SKM-1 treated with dmso at 0.1 percent for 144 hours (cell line): ENCODE measurements at regions not wholly inside any gene's neighbourhood (a gene's known extent, or its start where the extent isn't known, plus 50 kb on each side); places are given as distances from the start of the nearest gene placed in this dataset.

Experiments used
- DNase-seq: peaks from one replicate; lab custom pipeline; 2025; ENCODE audit not compliant: unreplicated experiment; lab: John Stamatoyannopoulos, UW

- no peak for DNase-seq
Measured at GRCh38 chr1:113255720-113256347, 134.5 kb upstream of the MAGI3 start.

GRCh38 chr1:113256348-113256729 lies 134.0 kb upstream of the MAGI3 start:
- DNase-seq = no peak

- no peak for DNase-seq
Measured at GRCh38 chr1:113259988-113260387, 130.3 kb upstream of the MAGI3 start.

- no peak for DNase-seq
Measured at GRCh38 chr1:113265196-113265595, 125.1 kb upstream of the MAGI3 start.

GRCh38 chr1:113266788-113267187 lies 123.5 kb upstream of the MAGI3 start:
- DNase-seq = no peak

DNA sequence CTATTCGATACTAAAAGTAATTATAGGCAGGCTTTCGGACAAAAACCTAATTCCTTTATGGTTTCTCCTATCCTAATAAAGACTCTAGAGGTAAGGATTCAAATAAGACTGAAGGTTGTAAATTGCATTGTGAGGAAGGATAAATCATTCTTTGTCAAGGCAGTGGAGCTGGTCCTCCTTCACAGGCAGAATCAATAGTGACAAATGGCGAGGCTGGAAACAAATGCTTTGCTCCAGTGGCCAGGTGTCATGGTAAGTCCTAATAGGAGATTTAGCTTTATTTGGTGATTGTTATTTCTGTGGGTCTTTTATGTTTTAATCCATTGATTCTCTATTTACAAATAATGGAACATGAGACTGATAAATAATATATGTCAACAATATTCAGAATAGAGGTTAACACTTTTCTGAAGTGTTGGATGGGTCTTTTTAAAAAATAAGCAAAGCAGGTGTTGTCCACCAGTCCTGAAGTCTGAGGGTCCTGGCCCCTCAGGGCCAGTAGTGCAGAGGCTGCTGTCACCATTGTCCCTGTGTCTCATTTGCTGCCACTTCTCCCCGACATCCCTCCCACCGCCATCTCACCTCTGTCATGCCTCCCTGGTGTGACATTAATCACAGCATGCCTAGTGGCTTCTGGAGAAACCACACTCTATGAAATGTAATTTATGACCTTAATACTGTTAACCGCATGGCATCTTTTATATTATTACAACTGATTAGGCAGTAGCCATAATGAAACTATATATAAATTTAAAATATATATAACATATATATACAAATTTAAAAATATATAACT lies 120.9 kb upstream of the MAGI3 start:
- DNase-seq = no peak

GRCh38 chr1:113271039-113271438 lies 119.3 kb upstream of the MAGI3 start:
- DNase-seq = no peak

- DNase-seq = no peak
Measured at GRCh38 chr1:113275083-113275482, 115.2 kb upstream of the MAGI3 start.

DNA sequence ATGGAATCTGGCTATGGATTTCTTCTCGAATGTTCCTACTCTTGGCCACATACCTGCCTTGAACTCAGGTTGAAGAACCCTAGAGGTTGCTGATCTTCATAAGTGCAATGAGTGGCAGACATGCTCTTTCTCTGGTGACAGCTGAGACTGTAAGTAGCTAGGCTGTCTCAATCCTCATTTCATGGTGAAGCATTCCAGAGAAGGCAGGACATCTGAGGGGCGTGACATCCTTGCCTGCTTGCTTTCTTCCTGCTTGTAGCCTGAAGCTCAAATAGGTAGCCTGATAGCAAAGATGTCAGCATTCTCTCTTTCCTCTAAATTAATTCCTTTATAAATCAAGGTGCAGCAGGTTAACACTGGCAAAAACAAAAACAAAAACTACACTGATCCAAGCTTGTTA lies 114.6 kb upstream of the MAGI3 start:
- no peak for DNase-seq

DNA sequence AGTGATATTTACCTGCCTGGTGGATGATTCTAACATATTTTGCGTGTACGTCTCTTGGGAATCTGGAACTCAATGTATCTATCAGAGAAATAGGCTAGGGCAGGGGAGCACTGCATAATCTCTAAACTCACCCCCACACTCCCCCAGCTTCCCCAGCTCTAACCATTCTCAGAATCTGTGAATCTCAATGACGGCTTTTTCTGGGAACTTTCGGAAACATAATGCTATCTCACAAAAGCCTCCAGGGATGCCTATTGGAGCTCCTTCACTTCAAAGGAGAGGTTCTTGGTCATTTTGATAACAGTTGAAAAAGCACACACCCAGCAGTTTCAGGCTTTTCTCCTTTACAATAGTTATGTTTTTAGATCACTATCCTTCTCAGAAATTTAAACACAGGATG lies 113.8 kb upstream of the MAGI3 start:
- DNase-seq = no peak

GRCh38 chr1:113278371-113278770 lies 111.9 kb upstream of the MAGI3 start:
- no peak for DNase-seq

- DNase-seq = no peak
Measured at GRCh38 chr1:113278777-113279176, 111.5 kb upstream of the MAGI3 start.

DNA sequence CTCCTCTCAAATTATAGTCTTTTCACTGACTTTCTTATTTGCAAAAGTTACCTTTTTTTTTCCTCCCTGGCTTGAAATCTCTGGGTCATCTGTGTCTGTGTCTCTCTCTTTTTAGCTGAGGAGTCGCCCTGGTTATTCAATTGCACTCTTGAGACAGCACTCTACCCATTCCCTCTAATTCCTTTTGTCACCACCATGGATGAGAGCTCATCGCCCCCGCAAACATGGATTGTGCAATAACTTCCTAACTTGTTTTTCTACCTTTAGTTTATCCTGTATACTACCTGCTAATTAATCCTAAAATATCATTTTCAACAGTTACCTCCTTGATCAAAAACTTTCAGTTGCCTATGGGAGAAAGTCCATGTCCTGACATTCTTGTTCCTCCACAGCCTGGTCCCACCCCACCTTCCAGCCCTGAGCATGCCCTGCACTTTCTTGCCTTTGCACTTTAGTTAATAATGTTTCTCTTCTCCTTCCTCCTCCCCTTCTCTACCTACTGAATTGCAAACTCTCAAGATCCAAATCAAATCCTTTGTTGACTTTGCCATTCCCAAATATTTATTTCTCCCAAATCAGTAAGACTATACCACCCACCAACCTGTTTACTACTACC lies 110.4 kb upstream of the MAGI3 start:
- DNase-seq = no peak

DNA sequence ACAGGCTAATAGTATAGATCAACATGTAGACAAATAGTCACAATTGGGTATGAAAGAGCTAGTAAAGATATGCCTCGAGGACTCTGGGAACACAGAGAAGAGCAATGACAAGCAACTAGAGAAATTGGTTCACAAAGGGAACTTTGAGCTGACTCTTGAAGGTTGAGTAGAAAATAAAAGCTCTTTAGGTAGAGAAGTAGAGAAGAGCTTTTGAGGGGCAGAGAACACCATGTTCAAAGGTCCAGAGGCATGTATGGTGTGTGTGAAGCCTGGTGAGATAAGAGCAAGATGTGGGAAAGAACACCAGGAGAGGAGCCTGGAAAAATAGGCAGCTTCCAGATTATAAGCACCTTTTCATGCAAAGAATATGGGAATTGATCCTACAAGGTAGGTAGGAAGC lies 109.7 kb upstream of the MAGI3 start:
- no peak for DNase-seq

DNA sequence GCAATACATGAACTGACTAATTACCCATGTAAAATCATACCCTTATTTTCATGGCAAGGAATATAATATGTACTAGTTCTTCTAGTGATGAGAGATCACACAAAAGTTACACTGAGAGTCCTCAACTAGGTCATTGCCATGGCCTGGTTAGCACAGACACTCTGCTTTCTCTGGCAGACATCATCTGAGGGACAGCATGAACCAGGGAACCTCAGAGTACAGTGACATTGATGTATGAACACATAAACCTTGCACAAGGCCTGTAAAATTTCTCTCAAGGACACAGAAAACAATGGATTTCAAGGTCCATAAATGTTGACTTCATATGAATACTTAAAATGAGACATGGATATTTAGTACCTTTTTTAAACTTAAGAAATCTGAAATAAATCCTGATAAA lies 108.8 kb upstream of the MAGI3 start:
- no peak for DNase-seq

- DNase-seq = no peak
Measured at GRCh38 chr1:113282008-113282892, 108.1 kb upstream of the MAGI3 start.

DNA sequence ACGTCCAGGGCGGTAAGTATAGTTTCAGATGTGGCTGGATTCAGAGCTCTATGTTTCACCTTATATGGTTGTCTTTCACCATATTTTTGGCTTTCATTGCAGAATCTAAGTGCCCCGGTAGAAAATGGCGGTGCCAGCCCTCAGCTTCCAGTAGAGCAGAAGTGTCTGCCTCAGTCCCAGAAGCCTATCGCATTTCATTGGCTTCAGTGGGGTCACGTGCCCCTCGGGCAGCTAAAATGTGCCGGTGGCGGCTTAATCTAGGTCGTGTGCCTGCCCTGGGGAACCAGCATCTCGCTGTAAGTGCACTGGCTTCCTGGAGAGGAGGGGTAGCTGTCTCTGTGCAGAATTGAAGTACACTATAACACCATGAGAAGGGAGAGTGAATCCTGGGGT lies 107.4 kb upstream of the MAGI3 start:
- no peak for DNase-seq

GRCh38 chr1:113283914-113284313 lies 106.4 kb upstream of the MAGI3 start:
- no peak for DNase-seq

DNA sequence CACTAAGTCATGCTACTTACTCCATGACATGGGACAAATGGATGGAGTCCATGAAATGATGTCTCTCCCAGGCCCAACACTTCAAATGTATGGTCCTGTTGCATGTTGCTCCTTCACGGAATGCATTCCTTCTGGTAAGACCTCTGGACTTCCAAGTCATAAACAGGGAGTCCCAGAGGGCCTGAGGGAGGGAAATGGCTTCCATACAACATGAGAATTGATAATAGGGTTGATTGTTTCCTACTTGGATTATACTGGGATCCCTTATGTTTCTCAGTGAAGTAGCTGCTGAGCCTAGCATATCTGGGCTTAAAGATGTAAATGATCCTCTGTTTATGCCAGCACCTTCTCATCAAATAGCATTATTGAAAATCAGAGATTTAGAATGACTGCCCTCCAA lies 104.2 kb upstream of the MAGI3 start:
- DNase-seq = no peak

DNA sequence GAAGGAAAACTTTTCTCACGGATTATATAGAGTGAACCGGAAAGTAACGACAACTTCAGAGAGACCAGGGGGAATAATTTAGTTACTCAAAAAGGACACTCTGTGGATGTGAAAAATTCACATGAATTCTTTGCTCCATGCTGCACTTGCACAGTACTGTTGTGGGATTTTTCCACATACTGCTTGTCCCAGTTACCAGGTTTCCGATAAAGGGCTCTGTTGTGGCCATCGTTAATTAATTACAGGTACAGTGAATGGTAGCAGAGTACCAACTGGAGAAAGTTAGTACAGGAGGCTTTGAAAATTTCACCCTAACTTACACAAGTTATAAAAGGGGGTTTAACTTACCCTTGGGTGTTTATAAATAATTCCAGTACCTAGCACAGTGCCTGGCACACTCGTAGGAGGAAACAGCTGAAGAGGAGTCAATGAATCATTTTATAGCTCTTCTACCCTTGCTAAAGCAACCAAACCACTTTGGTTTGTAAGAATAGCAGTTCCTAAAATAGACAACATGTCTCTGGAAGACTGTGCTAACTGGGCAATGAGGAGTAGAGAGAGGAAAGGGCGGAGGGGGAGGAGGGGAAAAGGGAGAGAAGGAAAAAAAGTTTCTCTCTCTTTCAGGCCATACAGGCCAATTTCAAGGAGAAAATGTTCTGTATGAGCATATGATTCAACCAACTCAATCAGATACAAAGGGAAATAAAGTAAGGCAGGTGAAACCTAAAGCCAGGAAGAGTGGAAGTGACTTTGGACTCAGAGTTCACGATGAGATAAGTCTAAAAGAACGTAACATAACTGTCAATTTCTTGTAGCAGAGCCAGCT lies 98.3 kb upstream of the MAGI3 start:
- DNase-seq = no peak
